GM12878 (cell line): ENCODE measurements at regions not wholly inside any gene's neighbourhood (a gene's known extent, or its start where the extent isn't known, plus 50 kb on each side); places are given as distances from the start of the nearest gene placed in this dataset.

ENCODE experiments used
- CHD4 ChIP-seq: fragments of 200-600 bp; sonication (generic); IDR thresholded peaks from 2 replicates; pipeline ENCODE4 v1.6.1; 2016; ENCODE audit warnings: mild to moderate bottlenecking
- CREM ChIP-seq: IDR thresholded peaks from 2 replicates; pipeline ENCODE4 v1.6.1; 2014; ENCODE audit warnings: antibody characterized with exemption, low read depth
- ESRRA ChIP-seq: IDR thresholded peaks from 2 replicates; pipeline ENCODE4 v1.6.1; 2012; ENCODE audit warnings: mild to moderate bottlenecking, low read length, improper control_type of control experiment
- FOXM1 ChIP-seq: IDR thresholded peaks from 2 replicates; pipeline ENCODE4 v1.6.1; 2012; ENCODE audit warnings: low read depth, mild to moderate bottlenecking, inconsistent platforms, low read length, moderate library complexity
- IKZF1 ChIP-seq: fragments of 450-650 bp; conservative IDR thresholded peaks from 2 replicates; pipeline ENCODE4 v1.6.1; 2017; ENCODE audit warnings: antibody characterized with exemption, mild to moderate bottlenecking
- KDM1A ChIP-seq: fragments of 200-600 bp; sonication (generic); IDR thresholded peaks from 2 replicates; pipeline ENCODE4 v1.6.1; 2016; ENCODE audit warnings: borderline replicate concordance
- MXI1 ChIP-seq: fragments of 150-350 bp; IDR thresholded peaks from 2 replicates; pipeline ENCODE4 v1.6.1; 2011; ENCODE audit warnings: low read depth, mild to moderate bottlenecking, inconsistent platforms, low read length, improper control_type of control experiment
- NFXL1 ChIP-seq: fragments of 450-650 bp; IDR thresholded peaks from 2 replicates; pipeline ENCODE4 v1.6.1; 2017; ENCODE audit warnings: antibody characterized with exemption, mild to moderate bottlenecking, borderline replicate concordance
- NR2C1 ChIP-seq: fragments of 450-650 bp; IDR thresholded peaks from 2 replicates; pipeline ENCODE4 v1.6.1; 2017; ENCODE audit warnings: antibody characterized with exemption, mild to moderate bottlenecking, moderate library complexity
- PBX3 ChIP-seq: IDR thresholded peaks from 2 replicates; pipeline ENCODE4 v1.6.1; 2011; ENCODE audit warnings: mild to moderate bottlenecking, low read depth, low read length, moderate library complexity; ENCODE audit not compliant: insufficient replicate concordance
- PKNOX1 ChIP-seq: fragments of 450-650 bp; IDR thresholded peaks from 2 replicates; pipeline ENCODE4 v1.6.1; 2016; ENCODE audit warnings: mild to moderate bottlenecking
- PML ChIP-seq: IDR thresholded peaks from 2 replicates; pipeline ENCODE4 v1.6.1; 2012; ENCODE audit warnings: low read length, inconsistent platforms
- RAD21 ChIP-seq: IDR thresholded peaks from 2 replicates; pipeline ENCODE4 v1.6.1; 2011; ENCODE audit warnings: mild to moderate bottlenecking, low read depth, low read length, moderate library complexity; ENCODE audit not compliant: insufficient read depth
- RB1 ChIP-seq: fragments of 450-650 bp; formaldehyde crosslinking; IDR thresholded peaks from 2 replicates; pipeline ENCODE4 v1.6.1; 2017; ENCODE audit warnings: mild to moderate bottlenecking, borderline replicate concordance
- RELA ChIP-seq: fragments of 450-650 bp; IDR thresholded peaks from 2 replicates; pipeline ENCODE4 v1.8.0; 2014; ENCODE audit warnings: borderline replicate concordance; ENCODE audit not compliant: partially characterized antibody
- RELB ChIP-seq: fragments of 450-650 bp; IDR thresholded peaks from 2 replicates; pipeline ENCODE4 v1.6.1; 2017; ENCODE audit warnings: low read depth, mild to moderate bottlenecking, moderate library complexity
- SIN3A ChIP-seq: IDR thresholded peaks from 2 replicates; pipeline ENCODE4 v1.6.1; 2012; ENCODE audit warnings: low read depth, low read length, improper control_type of control experiment
- SMAD5 ChIP-seq: IDR thresholded peaks from 2 replicates; pipeline ENCODE4 v1.6.1; 2016; ENCODE audit warnings: antibody characterized with exemption, low read depth
- SRF ChIP-seq, 2 experiments: IDR thresholded peaks; 2 replicates each; pipeline ENCODE4 v1.6.1; 2011; ENCODE audit warnings: low read depth in 2 of 2, low read length in 2 of 2, mild to moderate bottlenecking in 1 of 2, moderate library complexity in 1 of 2
- STAT1 ChIP-seq: fragments of 450-650 bp; conservative IDR thresholded peaks from 2 replicates; pipeline ENCODE4 v1.6.1; 2014; ENCODE audit warnings: antibody characterized with exemption, mild to moderate bottlenecking
- SUPT20H ChIP-seq: IDR thresholded peaks from 2 replicates; pipeline ENCODE4 v1.6.1; 2011; ENCODE audit warnings: low read depth, mild to moderate bottlenecking, low read length, moderate library complexity, borderline replicate concordance; ENCODE audit not compliant: control insufficient read depth
- TARDBP ChIP-seq: IDR thresholded peaks from 2 replicates; pipeline ENCODE4 v1.6.1; 2016; ENCODE audit warnings: borderline replicate concordance
- WRNIP1 ChIP-seq: IDR thresholded peaks from 2 replicates; pipeline ENCODE4 v1.6.1; 2011; ENCODE audit warnings: low read depth, low read length, improper control_type of control experiment, borderline replicate concordance
- ZNF274 ChIP-seq: IDR thresholded peaks from one replicate; pipeline ENCODE4 v1.8.0; 2011; ENCODE audit not compliant: insufficient read length, insufficient read depth
- TF ChIP-seq, protein P1 (sequence below): fragments of 450-650 bp; IDR thresholded peaks from 2 replicates; pipeline ENCODE4 v1.6.1; 2017; ENCODE audit warnings: mild to moderate bottlenecking
- TF ChIP-seq, protein P2 (sequence below): IDR thresholded peaks from 2 replicates; pipeline ENCODE4 v1.6.1; 2012; ENCODE audit warnings: low read depth, low read length, improper control_type of control experiment

DNA sequence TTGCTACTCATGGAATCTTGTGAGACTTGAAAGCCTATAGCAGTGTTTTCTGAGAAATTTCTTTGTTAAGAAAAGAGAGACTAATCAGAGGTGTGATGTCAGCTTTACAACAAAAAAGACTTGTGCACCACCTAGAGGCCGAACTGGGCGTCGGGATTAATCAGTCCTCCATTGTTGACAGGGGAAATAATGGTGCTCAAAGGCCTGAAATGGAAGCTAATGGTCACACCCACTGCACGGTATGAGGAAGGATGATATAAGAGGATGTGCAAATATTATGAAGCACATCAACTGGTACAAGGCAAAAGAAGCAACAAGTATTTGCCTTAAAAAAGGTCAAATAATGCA is 480.2 kb upstream of the MIR17HG start (continued):
- TF ChIP-seq KDM1A (no peak), PML (no peak), ZNF274 (no peak), SUPT20H (no peak), FOXM1 (no peak), STAT1 (no peak), PKNOX1 (peak; percentile 39), WRNIP1 (no peak), RB1 (no peak), SIN3A (no peak), NFXL1 (no peak), RELA (no peak), RELB (no peak), SRF (IDR thresholded peaks at IDR 0.05; ENCODE audit: low read depth in 2 of 2, low read length in 2 of 2) (no peak), IKZF1 (no peak), ESRRA (no peak), CHD4 (no peak), SMAD5 (no peak), RAD21 (peak; percentile 77), MXI1 (no peak), PBX3 (no peak), CREM (0 out of 2 replicates have a peak, but pooled peaks have one; percentile 11), NR2C1 (no peak), TARDBP (no peak)
- TF ChIP-seq, protein P1, sequence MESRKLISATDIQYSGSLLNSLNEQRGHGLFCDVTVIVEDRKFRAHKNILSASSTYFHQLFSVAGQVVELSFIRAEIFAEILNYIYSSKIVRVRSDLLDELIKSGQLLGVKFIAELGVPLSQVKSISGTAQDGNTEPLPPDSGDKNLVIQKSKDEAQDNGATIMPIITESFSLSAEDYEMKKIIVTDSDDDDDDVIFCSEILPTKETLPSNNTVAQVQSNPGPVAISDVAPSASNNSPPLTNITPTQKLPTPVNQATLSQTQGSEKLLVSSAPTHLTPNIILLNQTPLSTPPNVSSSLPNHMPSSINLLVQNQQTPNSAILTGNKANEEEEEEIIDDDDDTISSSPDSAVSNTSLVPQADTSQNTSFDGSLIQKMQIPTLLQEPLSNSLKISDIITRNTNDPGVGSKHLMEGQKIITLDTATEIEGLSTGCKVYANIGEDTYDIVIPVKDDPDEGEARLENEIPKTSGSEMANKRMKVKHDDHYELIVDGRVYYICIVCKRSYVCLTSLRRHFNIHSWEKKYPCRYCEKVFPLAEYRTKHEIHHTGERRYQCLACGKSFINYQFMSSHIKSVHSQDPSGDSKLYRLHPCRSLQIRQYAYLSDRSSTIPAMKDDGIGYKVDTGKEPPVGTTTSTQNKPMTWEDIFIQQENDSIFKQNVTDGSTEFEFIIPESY = no peak
- TF ChIP-seq, protein P2, sequence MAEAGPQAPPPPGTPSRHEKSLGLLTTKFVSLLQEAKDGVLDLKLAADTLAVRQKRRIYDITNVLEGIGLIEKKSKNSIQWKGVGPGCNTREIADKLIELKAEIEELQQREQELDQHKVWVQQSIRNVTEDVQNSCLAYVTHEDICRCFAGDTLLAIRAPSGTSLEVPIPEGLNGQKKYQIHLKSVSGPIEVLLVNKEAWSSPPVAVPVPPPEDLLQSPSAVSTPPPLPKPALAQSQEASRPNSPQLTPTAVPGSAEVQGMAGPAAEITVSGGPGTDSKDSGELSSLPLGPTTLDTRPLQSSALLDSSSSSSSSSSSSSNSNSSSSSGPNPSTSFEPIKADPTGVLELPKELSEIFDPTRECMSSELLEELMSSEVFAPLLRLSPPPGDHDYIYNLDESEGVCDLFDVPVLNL = no peak
